H1 (cell line): ENCODE measurements at regions not wholly inside any gene's neighbourhood (a gene's known extent, or its start where the extent isn't known, plus 50 kb on each side); places are given as distances from the start of the nearest gene placed in this dataset.

Experiments used
- POLR2AphosphoS5 ChIP-seq: IDR thresholded peaks from 2 replicates; pipeline ENCODE4 v1.6.1; 2011; ENCODE audit warnings: low read depth, low read length
- RFX5 ChIP-seq: IDR thresholded peaks from 2 replicates; pipeline ENCODE4 v1.6.1; 2011; ENCODE audit warnings: low read depth, low read length, improper control_type of control experiment, borderline replicate concordance
- RNF2 ChIP-seq: fragments of 200-900, 300-1000 bp; sonication (generic); IDR thresholded peaks from 2 replicates; pipeline ENCODE4 v1.7.1; 2016; ENCODE audit warnings: borderline replicate concordance, low read depth, mild to moderate bottlenecking, antibody characterized with exemption, low read length; ENCODE audit not compliant: poor library complexity, severe bottlenecking; ENCODE audit errors: missing control alignments
- SRF ChIP-seq: IDR thresholded peaks from 2 replicates; pipeline ENCODE4 v1.6.1; 2011; ENCODE audit warnings: mild to moderate bottlenecking, low read depth, low read length, moderate library complexity
- TAF1 ChIP-seq: IDR thresholded peaks from 2 replicates; pipeline ENCODE4 v1.6.1; 2011; ENCODE audit warnings: mild to moderate bottlenecking, low read depth, low read length

GRCh38 chr1:112250892-112251291, 145.1 kb upstream of the CTTNBP2NL start (continued):
- TF ChIP-seq POLR2AphosphoS5, result no peak
- no peak for TF ChIP-seq RNF2
- TF ChIP-seq SRF, result no peak
- no peak for TF ChIP-seq TAF1
- TF ChIP-seq RFX5, result no peak
